Thyroid gland (tissue), 4 donors: ENCODE measurements at regions not wholly inside any gene's neighbourhood (a gene's known extent, or its start where the extent isn't known, plus 50 kb on each side); places are given as distances from the start of the nearest gene placed in this dataset.

ENCODE experiments used
- CTCF ChIP-seq, 6 experiments: fragments of 200-600 bp in 3 of 6; fragments of 450-650 bp in 3 of 6; sonication (generic) in 3 of 6; IDR thresholded peaks; one replicate each; pipeline ENCODE4 v1.5.1; 2016 to 2019; ENCODE audit warnings: antibody characterized with exemption in 6 of 6, mild to moderate bottlenecking in 2 of 6, inconsistent platforms in 1 of 6, moderate library complexity in 1 of 6
- POLR2A ChIP-seq, 2 donors: fragments of 450-650 bp; IDR thresholded peaks; one replicate each; pipeline ENCODE4 v1.6.1; 2017; ENCODE audit warnings: antibody characterized with exemption in 2 of 2, mild to moderate bottlenecking in 2 of 2, moderate library complexity in 1 of 2

DNA sequence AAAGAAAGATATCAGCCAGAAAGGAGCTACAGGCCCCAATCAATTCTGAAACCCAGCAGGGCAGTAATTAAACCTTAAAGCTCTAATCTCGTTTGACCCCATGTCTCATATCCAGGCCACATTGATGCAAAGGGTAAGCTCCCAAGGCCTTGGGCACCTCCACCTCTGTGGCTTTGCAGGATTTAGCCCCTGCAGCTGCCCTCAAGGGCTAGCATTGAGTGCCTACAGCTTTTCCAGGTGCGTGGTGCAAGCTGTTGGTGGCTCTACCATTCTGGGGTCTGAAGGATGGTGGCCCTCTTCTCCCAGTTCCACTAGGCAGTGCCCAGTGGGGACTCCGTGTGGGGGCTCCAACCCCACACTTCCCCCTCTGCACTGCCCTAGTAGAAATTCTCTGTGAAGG is 429.9 kb downstream of the NPHP4 start:
- TF ChIP-seq CTCF (IDR thresholded peaks at IDR 0.05) (no peak), POLR2A (IDR thresholded peaks at IDR 0.05) (no peak)
